HG03097 (cell line): ENCODE measurements at regions not wholly inside any gene's neighbourhood (a gene's known extent, or its start where the extent isn't known, plus 50 kb on each side); places are given as distances from the start of the nearest gene placed in this dataset.
"Not testable (repeated sequence)": the region's sequence is repeated elsewhere in the genome, so short reads cannot be mapped to it uniquely, and the experiment has no call there.

Source experiments
- ATAC-seq: cut with Tn5 transposase; IDR thresholded peaks from one replicate; pipeline ENCODE4 v1.9.1; 2021; ENCODE audit not compliant: unreplicated experiment, low FRiP score

- ATAC-seq = no peak
Measured at GRCh38 chr2:241956521-241957110, 87.1 kb downstream of the RTP5 start.

- no peak for ATAC-seq
Measured at GRCh38 chr2:241957276-241957675, 87.7 kb downstream of the RTP5 start.

GRCh38 chr2:241958818-241959545 is 89.5 kb downstream of the RTP5 start:
- no peak for ATAC-seq

GRCh38 chr2:241959751-241960269 is 90.3 kb downstream of the RTP5 start:
- ATAC-seq = no peak

GRCh38 chr2:241961454-241961853 is 91.9 kb downstream of the RTP5 start:
- no peak for ATAC-seq

GRCh38 chr2:241964133-241964532 is 94.6 kb downstream of the RTP5 start:
- ATAC-seq = no peak

- ATAC-seq = peak; percentile 73
Measured at GRCh38 chr2:241965931-241966412, 96.4 kb downstream of the RTP5 start.

GRCh38 chr2:241966647-241967466 is 97.3 kb downstream of the RTP5 start:
- ATAC-seq = no peak

- no peak for ATAC-seq
Measured at GRCh38 chr2:241967467-241968144, 98.1 kb downstream of the RTP5 start.

GRCh38 chr2:241968417-241968816 is 98.9 kb downstream of the RTP5 start:
- no peak for ATAC-seq

- ATAC-seq = not testable (repeated sequence)
Measured at GRCh38 chr2:241969182-241969581, 99.7 kb downstream of the RTP5 start.

GRCh38 chr2:241970716-241971115 is 101.2 kb downstream of the RTP5 start:
- ATAC-seq = no peak

GRCh38 chr2:241974096-241974495 is 104.6 kb downstream of the RTP5 start:
- no peak for ATAC-seq

GRCh38 chr2:241974851-241975592 is 105.5 kb downstream of the RTP5 start:
- ATAC-seq = no peak

- no peak for ATAC-seq
Measured at GRCh38 chr2:241975593-241976284, 106.2 kb downstream of the RTP5 start.

GRCh38 chr2:241976296-241976695 is 106.8 kb downstream of the RTP5 start:
- ATAC-seq = no peak

GRCh38 chr2:241977557-241978300 is 108.2 kb downstream of the RTP5 start:
- no peak for ATAC-seq

GRCh38 chr2:241978670-241979069 is 109.1 kb downstream of the RTP5 start:
- ATAC-seq = no peak

- no peak for ATAC-seq
Measured at GRCh38 chr2:241980193-241980592, 110.7 kb downstream of the RTP5 start.
